ENCODE measurements at regions not wholly inside any gene's neighbourhood (a gene's known extent, or its start where the extent isn't known, plus 50 kb on each side); places are given as distances from the start of the nearest gene placed in this dataset.

DNA sequence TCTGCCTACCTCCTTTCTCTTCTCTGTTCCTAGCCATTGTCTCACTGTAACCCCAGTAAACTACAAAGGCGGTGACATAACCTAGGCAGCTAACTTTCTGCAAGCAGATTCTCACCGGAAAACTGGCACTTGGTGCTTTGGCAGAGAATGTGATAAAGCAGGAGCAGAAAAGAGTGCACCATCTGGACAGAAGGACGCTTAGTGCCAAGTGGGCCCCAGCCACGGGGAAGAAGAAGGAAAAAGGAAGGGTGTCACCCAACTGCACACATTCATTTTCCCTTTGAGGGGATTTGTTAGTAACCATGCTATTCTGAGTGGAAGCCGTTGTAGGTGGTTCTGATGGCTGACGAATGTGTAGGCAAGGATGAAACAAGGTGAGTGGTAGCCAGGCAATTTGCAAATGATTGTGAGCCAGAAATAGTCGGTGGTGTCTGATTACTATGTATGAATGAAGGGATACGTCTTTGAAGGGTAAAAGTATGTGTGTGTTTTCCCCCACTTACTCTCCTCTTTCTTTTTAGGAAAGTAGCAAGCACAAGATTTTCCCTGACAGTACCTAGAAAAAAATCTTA, 148.3 kb upstream of the STXBP5 start:
- H3K27me3 ChIP-seq (ENCODE audit: insufficient read depth, low read depth), result no peaks in the 10 kb centered on the region
- H3K4me3 ChIP-seq (IDR thresholded peaks at IDR 0.05; ENCODE audit: insufficient read depth, low read depth, low read length), result no peak overlapping the region
- TF ChIP-seq, protein P1, sequence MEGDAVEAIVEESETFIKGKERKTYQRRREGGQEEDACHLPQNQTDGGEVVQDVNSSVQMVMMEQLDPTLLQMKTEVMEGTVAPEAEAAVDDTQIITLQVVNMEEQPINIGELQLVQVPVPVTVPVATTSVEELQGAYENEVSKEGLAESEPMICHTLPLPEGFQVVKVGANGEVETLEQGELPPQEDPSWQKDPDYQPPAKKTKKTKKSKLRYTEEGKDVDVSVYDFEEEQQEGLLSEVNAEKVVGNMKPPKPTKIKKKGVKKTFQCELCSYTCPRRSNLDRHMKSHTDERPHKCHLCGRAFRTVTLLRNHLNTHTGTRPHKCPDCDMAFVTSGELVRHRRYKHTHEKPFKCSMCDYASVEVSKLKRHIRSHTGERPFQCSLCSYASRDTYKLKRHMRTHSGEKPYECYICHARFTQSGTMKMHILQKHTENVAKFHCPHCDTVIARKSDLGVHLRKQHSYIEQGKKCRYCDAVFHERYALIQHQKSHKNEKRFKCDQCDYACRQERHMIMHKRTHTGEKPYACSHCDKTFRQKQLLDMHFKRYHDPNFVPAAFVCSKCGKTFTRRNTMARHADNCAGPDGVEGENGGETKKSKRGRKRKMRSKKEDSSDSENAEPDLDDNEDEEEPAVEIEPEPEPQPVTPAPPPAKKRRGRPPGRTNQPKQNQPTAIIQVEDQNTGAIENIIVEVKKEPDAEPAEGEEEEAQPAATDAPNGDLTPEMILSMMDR (conservative IDR thresholded peaks at IDR 0.05; ENCODE audit: low read depth, low read length), result no peak
- H3K9ac ChIP-seq, result no peak overlapping the region
- no peak overlapping the region for H3K4me2 ChIP-seq
- H3K79me2 ChIP-seq (ENCODE audit: insufficient read depth, low read depth), result no peaks in the 10 kb centered on the region
- H4K20me1 ChIP-seq (ENCODE audit: insufficient read depth), result no peaks in the 10 kb centered on the region
- no peaks in the 10 kb centered on the region for H3K4me1 ChIP-seq (ENCODE audit: low read depth, poor library complexity, severe bottlenecking)
- H3K36me3 ChIP-seq (ENCODE audit: insufficient read depth), result no peaks in the 10 kb centered on the region
- H3K27ac ChIP-seq, result no peak overlapping the region
- H2AFZ ChIP-seq (ENCODE audit: low read depth), result no peak overlapping the region

DNA sequence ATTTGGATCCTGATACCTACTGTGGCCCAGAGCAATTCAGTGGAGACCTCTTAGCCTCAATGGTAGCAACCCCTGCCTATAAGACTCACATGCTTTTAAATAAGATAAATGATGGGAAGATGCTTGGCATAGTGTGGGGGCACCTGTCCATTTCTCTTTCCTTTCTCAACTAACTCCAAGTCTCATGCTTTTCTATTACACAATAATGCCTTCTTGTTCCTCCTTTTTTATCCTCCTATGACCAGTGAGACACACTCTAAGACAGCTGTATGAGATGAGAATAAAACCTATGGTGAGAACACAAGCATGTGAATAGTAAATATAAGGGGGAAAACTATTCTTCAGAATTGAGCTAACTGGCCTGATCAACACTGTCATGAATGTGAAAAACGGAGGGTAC, 147.0 kb upstream of the STXBP5 start:
- H3K79me2 ChIP-seq (ENCODE audit: insufficient read depth, low read depth), result no peaks in the 10 kb centered on the region
- H3K4me2 ChIP-seq, result no peak overlapping the region
- no peaks in the 10 kb centered on the region for H3K4me1 ChIP-seq (ENCODE audit: low read depth, poor library complexity, severe bottlenecking)
- H3K27ac ChIP-seq, result no peak overlapping the region
- no peaks in the 10 kb centered on the region for H4K20me1 ChIP-seq (ENCODE audit: insufficient read depth)
- H2AFZ ChIP-seq (ENCODE audit: low read depth), result no peak overlapping the region
- no peak overlapping the region for H3K9ac ChIP-seq
- H3K4me3 ChIP-seq (IDR thresholded peaks at IDR 0.05; ENCODE audit: insufficient read depth, low read depth, low read length), result no peak overlapping the region
- H3K36me3 ChIP-seq (ENCODE audit: insufficient read depth), result no peaks in the 10 kb centered on the region
- TF ChIP-seq, protein P1 (conservative IDR thresholded peaks at IDR 0.05; ENCODE audit: low read depth, low read length), result no peak
- H3K27me3 ChIP-seq (ENCODE audit: insufficient read depth, low read depth), result no peaks in the 10 kb centered on the region

DNA sequence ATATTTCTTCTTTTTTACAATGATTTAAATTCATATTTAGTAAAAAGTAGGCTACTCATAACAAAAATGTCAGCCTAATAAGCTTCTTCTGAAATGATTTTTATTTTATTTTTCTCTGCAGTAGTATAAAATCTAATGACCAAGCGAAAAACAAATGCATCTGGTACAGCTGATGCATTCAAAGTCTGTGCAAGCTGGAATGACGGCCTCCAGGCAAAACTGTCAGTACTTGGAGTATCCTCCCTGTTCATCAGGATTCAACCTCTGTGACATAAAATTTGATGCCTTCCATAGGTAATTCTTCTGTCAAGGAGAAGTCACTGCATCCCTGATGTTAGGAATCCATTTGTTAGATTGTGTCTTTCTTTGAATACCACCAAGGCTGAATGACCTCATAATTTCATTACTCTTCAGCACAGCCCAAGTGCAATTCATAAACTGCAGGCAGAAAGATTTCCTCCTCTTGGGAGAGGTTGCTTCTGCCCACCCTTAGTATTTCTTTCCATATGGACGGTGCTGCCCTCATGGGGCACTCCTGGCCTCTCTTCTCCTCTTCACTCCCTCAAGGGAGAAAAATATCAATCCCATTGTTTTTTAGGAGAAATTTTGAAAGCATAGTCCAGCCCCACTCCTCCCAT, 146.4 kb upstream of the STXBP5 start:
- TF ChIP-seq, protein P1 (conservative IDR thresholded peaks at IDR 0.05; ENCODE audit: low read depth, low read length), result no peak
- H2AFZ ChIP-seq (ENCODE audit: low read depth), result no peak overlapping the region

DNA sequence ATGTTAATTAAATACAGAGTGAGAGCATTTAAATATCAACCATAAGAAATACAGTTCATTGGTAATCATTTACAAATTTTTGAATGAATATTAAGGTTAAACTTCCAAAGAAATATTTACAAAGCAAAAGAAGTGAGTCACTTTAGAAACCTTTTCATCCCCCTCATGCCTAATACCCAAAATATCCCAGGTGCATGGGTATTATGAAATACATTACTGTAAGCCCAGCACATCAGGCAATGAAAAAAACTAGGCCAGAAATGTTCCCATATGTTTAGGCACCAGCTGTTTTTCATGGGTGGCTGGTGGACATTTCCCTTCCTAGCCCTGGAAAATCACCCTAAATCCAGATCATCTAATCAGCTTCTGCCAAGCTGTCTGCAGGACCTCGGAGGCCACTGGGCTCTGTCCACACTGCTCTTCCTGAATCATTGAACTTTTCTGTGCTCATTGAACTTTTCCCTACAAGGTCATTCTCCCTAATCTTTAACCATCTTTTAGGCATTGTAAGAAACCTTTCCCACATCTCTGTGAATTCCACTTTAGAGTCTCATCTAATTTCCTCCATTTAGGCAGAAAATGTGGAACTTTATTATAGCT, 145.3 kb upstream of the STXBP5 start:
- no peak overlapping the region for H2AFZ ChIP-seq (ENCODE audit: low read depth)
- H3K4me2 ChIP-seq, result no peak overlapping the region
- no peaks in the 10 kb centered on the region for H3K79me2 ChIP-seq (ENCODE audit: insufficient read depth, low read depth)
- no peak overlapping the region for H3K4me3 ChIP-seq (IDR thresholded peaks at IDR 0.05; ENCODE audit: insufficient read depth, low read depth, low read length)
- H3K27ac ChIP-seq, result no peak overlapping the region
- TF ChIP-seq, protein P1 (conservative IDR thresholded peaks at IDR 0.05; ENCODE audit: low read depth, low read length), result no peak
- H4K20me1 ChIP-seq (ENCODE audit: insufficient read depth), result no peaks in the 10 kb centered on the region
- H3K4me1 ChIP-seq (ENCODE audit: low read depth, poor library complexity, severe bottlenecking), result no peaks in the 10 kb centered on the region
- H3K36me3 ChIP-seq (ENCODE audit: insufficient read depth), result no peaks in the 10 kb centered on the region
- H3K9ac ChIP-seq, result no peak overlapping the region
- H3K27me3 ChIP-seq (ENCODE audit: insufficient read depth, low read depth), result no peaks in the 10 kb centered on the region

More for the DNA sequence above, 146.4 kb upstream of the STXBP5 start:
- Histone ChIP-seq H3K79me2 (ENCODE audit: insufficient read depth, low read depth) (no peaks in the 10 kb centered on the region), H3K27me3 (ENCODE audit: insufficient read depth, low read depth) (no peaks in the 10 kb centered on the region), H3K4me3 (IDR thresholded peaks at IDR 0.05; ENCODE audit: insufficient read depth, low read depth, low read length) (no peak overlapping the region), H3K27ac (no peak overlapping the region), H3K4me1 (ENCODE audit: low read depth, poor library complexity, severe bottlenecking) (no peaks in the 10 kb centered on the region), H3K36me3 (ENCODE audit: insufficient read depth) (no peaks in the 10 kb centered on the region), H4K20me1 (ENCODE audit: insufficient read depth) (no peaks in the 10 kb centered on the region), H3K9ac (no peak overlapping the region), H3K4me2 (no peak overlapping the region)

All from KMS-11 (cell line).